Ishikawa (cell line): ENCODE measurements at regions not wholly inside any gene's neighbourhood (a gene's known extent, or its start where the extent isn't known, plus 50 kb on each side); places are given as distances from the start of the nearest gene placed in this dataset.

Experiments
- CEBPB ChIP-seq: IDR thresholded peaks from 2 replicates; pipeline ENCODE4 v1.6.1; 2012
- EP300 ChIP-seq: IDR thresholded peaks from 2 replicates; pipeline ENCODE4 v1.6.1; 2012; ENCODE audit warnings: borderline replicate concordance
- NFIC ChIP-seq: IDR thresholded peaks from 2 replicates; pipeline ENCODE4 v1.6.1; 2012
- RAD21 ChIP-seq: IDR thresholded peaks from 2 replicates; pipeline ENCODE4 v1.6.1; 2012; ENCODE audit warnings: low read depth
- TAF1 ChIP-seq: IDR thresholded peaks from 2 replicates; pipeline ENCODE4 v1.6.1; 2012; ENCODE audit warnings: low read depth, mild to moderate bottlenecking
- TF ChIP-seq, protein P1 (sequence below): IDR thresholded peaks from 2 replicates; pipeline ENCODE4 v1.6.1; 2012
- TF ChIP-seq, protein P2 (sequence below): IDR thresholded peaks from 2 replicates; pipeline ENCODE4 v1.6.1; 2012
- TF ChIP-seq, protein P3 (sequence below): IDR thresholded peaks from 2 replicates; pipeline ENCODE4 v1.6.1; 2012; ENCODE audit warnings: low read depth, mild to moderate bottlenecking

DNA sequence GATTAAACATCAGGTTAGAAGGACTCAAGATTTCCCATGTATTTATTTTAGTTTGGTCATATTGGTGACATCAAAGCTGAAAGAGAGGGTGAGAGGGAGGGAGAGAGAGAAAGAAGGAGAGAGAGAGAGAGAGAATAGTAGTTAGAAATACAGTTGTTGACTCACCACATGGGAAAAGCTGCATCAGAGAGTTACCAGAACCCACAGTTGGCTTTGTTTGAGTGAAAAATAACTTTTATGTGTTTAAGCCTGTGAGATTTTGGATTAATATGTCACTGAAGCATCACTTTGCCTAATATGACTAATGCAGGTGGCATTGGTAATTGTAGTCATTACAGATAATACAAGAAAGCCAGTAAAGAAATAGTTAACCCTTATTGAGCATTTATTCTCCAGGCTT, 303.9 kb downstream of the REEP3 start:
- no peak for TF ChIP-seq TAF1
- TF ChIP-seq CEBPB: no peak
- TF ChIP-seq, protein P1, sequence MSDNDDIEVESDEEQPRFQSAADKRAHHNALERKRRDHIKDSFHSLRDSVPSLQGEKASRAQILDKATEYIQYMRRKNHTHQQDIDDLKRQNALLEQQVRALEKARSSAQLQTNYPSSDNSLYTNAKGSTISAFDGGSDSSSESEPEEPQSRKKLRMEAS: no peak
- TF ChIP-seq, protein P2, sequence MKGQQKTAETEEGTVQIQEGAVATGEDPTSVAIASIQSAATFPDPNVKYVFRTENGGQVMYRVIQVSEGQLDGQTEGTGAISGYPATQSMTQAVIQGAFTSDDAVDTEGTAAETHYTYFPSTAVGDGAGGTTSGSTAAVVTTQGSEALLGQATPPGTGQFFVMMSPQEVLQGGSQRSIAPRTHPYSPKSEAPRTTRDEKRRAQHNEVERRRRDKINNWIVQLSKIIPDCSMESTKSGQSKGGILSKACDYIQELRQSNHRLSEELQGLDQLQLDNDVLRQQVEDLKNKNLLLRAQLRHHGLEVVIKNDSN: no peak
- TF ChIP-seq, protein P3, sequence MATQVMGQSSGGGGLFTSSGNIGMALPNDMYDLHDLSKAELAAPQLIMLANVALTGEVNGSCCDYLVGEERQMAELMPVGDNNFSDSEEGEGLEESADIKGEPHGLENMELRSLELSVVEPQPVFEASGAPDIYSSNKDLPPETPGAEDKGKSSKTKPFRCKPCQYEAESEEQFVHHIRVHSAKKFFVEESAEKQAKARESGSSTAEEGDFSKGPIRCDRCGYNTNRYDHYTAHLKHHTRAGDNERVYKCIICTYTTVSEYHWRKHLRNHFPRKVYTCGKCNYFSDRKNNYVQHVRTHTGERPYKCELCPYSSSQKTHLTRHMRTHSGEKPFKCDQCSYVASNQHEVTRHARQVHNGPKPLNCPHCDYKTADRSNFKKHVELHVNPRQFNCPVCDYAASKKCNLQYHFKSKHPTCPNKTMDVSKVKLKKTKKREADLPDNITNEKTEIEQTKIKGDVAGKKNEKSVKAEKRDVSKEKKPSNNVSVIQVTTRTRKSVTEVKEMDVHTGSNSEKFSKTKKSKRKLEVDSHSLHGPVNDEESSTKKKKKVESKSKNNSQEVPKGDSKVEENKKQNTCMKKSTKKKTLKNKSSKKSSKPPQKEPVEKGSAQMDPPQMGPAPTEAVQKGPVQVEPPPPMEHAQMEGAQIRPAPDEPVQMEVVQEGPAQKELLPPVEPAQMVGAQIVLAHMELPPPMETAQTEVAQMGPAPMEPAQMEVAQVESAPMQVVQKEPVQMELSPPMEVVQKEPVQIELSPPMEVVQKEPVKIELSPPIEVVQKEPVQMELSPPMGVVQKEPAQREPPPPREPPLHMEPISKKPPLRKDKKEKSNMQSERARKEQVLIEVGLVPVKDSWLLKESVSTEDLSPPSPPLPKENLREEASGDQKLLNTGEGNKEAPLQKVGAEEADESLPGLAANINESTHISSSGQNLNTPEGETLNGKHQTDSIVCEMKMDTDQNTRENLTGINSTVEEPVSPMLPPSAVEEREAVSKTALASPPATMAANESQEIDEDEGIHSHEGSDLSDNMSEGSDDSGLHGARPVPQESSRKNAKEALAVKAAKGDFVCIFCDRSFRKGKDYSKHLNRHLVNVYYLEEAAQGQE: no peak
- TF ChIP-seq EP300: no peak
- no peak for TF ChIP-seq RAD21
- no peak for TF ChIP-seq NFIC
